GM21515 (cell line): ENCODE measurements at regions not wholly inside any gene's neighbourhood (a gene's known extent, or its start where the extent isn't known, plus 50 kb on each side); places are given as distances from the start of the nearest gene placed in this dataset.
"Not testable (repeated sequence)": the region's sequence is repeated elsewhere in the genome, so short reads cannot be mapped to it uniquely, and the experiment has no call there.

Source experiments
- ATAC-seq: cut with Tn5 transposase; IDR thresholded peaks from one replicate; pipeline ENCODE4 v1.9.1; 2021; ENCODE audit not compliant: unreplicated experiment

DNA sequence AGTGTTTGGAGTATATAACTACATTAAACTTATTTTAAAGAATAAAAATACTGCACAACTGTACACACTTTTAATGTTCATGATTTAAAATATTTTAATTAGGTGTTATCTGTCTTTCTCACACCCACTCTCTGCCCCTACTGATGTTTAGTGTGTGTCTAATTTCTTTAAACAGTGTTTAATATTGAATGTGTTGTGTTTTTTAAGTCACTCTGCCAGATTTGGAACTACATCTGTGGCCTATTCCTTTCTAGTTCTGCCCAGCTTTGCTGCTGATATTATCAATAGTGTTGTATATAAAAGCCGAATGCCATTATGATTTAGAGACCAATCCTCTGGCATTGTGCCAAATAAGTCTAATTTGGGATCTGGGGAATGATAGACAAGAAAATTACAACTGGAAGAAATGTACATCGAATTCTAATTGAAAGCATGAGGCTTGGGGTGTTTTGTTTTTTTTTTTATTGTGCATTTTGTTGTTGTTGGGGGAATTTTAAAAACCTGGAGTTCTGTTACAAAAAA lies 398.0 kb downstream of the CPS1 start:
- ATAC-seq: no peak

DNA sequence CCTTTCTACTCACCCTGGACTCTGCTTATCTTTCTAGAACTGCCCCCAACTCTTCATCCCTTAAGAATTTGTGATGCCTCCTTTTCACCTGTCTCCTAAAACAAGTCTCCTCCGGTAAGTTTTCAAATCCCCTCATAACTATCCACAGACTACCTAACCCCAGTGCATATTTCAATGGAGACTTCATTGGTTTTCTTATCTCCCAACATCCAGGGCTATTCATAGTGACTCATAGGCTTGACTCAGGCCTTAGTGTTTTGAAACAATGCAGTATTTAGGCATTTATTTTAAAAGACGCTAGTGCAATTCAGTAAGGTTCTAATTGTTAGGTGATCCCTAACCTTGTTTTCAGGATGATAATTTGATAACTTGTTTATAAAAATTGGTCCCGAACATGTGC lies 399.2 kb downstream of the CPS1 start:
- ATAC-seq: no peak

DNA sequence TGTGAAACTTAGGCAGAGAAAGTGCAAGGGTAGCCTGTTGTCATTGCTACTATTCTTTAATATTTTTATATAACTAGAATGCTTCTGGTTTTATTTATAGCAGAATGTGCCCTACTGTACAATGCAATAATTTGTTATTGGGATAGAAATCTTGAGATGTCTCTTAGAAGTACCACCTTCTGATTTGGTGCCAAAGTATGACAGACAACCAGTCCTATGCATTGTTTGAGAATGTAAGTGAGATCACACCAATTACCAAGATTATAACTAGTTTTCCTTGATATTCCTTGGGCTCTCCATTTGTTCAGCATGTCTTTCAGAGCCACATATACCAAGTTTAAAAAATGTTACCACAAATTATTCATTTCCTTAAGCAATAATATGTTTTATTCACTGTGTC lies 399.7 kb downstream of the CPS1 start:
- ATAC-seq: no peak

DNA sequence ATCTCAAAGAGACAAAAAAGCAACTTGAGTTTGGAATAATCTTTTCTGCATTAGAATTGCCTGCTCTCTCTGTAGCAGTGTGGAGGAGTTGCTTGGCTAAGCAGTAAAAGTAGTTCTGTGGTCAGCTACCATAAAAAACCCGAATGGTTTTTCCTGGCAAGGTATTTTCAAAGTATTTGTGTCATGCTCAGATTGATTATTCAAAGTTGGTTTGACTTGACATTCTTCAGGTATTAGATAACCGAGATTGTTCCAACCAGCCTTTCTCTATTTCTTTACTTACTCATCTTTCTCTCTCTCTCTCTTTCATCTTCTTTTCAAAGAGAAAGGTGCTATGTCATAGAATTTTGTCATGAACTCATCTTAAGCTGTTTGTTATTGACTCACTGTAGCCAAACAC lies 404.9 kb downstream of the CPS1 start:
- no peak for ATAC-seq

DNA sequence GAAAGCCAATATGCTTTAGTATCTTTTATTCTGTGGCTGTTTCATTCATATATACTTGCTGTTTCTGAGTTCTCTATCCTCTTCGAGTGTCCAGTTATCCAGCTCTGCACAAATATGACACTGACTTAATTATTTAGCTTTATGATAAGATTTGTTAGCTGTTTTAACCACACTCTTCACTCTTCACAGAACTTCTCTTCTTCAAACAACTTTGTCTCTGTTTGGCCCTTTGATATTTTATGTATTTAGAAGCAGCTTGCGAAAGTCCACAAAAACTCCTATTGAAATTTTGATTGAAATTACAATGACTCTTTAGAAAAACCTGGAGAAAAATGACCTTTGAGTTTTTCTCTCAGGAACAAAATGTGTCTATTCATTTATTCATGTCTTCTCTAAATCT lies 407.0 kb downstream of the CPS1 start:
- ATAC-seq: no peak

DNA sequence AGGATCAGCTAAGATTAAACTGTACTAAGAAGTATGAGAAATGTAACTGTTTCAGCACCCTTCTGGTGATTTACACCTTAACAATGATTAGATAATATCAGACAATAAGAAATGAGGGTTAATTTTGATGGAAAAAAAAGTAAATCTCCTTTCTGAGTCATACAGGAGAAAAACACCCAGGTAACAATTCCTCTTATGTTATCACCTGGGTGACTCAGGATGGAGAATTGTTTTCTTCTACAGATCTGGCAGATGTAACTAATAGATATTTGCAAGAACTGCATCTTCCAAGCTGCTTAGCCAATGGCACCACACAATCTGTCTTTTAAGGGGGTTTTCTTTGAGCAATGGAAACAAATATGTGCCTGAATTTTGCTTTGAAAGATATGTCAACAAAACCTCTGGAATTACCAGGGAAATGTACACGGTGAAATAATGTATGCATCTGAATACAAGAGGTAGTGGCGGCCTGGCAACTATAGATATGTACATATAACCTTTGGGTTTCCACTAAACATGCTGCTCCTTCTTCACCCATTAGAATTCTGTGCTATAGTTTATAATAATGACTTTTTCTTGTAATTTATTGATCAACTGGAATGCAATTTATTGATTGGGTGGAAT lies 407.9 kb downstream of the CPS1 start:
- ATAC-seq: no peak

DNA sequence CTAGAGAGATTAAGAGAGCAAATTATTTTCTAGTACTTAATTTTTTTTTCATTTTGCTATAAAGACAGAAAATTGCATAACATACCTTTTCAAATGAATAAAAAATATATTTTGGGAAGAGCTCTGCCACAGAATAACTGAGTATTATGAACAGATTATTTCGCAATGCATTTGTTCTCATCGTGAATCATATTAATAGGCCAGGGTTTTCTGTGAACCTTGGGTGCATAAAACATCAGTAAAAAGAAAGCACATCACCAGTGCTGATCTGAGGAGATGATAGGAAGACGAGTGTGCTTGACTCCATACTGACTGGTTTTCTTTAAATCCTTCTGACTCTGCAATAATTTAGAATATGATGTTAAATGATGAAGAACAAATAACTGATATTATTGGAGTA lies 409.1 kb downstream of the CPS1 start:
- ATAC-seq: no peak

DNA sequence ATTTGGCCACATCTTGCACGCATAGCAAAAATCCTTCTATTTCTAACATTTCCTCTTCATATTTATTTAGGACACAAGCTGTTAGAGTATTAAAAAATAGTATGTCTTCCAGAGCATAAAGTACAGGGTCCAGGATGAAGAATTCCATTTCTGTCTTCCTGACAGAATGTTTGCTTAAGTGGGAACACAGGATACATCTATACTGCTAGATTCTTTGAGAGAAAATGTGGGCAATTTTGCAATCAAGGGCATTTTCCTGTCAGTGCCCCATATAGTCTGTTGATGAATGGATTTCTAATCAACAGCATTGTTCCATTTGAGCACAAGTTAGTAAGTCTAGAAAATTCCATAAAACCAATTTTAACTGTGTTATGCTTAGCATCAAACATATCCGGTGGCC lies 409.9 kb downstream of the CPS1 start:
- ATAC-seq: no peak

DNA sequence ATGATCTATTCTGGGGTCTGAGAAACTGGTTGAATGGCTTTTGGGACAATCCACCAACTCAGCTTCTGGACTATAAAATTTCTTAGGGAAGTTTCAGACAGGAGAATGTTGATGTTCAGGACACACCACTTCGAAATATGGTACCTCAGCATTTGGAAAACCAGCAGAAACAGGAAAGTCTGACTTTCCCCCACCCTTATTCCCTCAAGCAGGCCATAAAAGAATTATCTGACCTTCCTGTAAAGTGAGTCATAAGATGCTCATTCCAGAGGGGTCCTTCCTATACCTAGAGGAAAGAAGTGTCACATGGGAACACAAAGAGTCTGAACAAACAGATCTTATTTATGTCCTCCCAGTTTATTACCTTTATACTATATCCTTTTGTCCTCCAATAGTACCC lies 415.0 kb downstream of the CPS1 start:
- ATAC-seq: no peak

DNA sequence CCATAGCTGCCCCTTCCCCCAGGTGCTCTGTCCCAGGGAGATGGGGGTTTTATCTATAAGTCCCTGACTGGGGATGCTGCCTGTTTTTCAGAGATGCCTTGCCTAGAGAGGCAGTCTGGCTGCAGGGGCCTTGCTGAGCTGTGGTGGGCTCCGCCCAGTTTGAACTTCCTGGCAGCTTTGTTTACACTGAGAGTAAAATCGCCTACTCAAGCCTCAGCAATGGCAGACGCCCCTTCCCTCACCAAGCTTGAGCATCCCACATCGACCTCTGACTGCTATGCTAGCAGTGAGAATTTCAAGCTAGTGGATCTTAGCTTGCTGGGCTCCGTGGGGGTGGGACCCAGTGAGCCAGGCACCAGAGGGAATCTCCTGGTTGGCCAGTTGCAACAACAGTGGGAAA lies 430.4 kb downstream of the CPS1 start:
- ATAC-seq: not testable (repeated sequence)

DNA sequence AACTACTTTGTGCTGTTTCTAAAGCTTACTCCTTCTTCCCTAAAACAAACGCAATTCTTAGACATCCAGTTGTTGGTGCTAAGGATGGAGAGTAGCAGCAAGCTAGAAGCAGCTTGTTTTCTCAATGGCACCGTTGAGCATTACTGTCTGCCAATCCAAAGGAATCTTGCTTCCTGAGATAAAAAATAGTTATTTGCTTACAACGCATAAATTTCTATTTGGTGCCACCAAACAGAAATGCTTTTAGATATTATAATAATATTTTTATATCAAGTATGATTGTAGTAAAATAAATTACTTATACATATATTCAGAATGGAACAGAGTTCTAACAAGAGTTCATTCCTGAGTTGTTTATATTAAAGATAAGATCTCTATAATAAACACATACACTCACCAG lies 434.7 kb downstream of the CPS1 start:
- no peak for ATAC-seq

DNA sequence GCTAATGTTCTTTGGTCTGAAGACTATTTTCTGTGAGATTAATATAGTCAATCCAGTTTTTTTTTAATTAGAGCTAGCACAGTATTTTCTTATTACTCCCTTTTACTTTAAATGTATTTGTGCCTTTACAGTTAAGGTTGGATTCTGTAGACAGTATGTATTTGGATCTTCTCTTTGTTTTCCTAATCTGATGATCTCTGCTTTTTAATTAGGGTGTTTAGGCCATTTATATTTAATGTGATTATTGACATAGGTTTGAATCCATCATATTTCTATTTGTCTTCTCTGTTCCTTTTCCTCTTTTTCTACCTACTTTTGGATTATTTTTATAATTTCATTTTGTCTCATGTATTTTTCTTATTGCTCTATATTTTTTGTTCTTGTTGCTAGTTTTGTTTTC lies 437.7 kb downstream of the CPS1 start:
- ATAC-seq: no peak

DNA sequence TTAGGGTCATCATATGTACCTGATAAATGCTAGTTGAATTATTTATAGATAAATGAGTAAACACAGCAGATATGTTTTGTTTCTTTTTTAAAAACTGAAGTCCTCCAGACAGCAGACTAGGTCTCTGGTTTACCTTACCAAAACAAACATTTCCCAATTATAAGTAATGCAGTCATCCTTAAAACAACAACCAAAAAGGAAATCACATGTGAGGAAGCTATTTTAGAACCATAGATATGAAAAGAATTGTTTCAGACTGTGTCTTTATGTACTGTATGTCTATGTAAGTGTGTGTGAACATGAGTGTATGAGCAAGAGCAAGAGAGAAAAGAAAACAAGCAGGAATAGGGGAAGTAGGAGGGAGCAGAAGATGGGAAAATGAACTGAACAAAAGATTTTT lies 441.0 kb downstream of the CPS1 start:
- ATAC-seq: no peak

DNA sequence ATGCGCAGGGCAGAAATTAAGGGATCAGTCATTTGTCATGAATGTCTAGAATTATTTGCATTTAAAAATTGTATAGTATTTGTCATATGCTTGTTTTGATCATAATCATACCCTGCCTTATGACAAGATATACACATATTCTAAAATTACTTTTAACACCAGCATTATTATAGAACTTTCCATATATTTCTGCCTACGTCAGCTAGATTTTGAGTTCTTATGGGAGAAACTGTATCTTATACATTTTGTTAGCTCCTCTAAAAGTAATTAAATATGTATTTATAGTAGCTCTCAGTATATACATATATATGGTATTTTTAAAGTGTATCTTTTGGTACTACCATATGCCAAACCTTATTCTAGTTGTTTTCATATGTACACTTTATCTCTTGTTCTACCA lies 441.9 kb downstream of the CPS1 start:
- ATAC-seq: no peak

DNA sequence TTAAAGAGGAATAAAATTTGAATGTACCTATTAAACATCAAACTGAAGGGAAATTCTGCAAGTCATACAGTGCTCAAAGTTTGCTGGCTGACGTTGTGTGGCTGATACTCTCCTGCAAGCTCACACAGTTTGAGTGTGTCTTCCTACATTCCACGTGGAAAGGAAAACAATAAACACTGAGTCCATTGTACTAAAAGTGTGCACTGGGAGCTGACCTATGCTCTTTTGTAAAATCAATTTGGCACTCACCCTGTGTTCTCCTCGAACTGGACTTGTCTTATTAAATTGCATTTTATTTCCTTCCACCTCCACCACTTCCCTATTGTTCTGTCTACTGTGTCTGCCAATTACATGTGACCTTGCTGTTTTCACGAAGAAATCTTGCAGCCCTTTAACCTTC lies 458.0 kb downstream of the CPS1 start:
- no peak for ATAC-seq

DNA sequence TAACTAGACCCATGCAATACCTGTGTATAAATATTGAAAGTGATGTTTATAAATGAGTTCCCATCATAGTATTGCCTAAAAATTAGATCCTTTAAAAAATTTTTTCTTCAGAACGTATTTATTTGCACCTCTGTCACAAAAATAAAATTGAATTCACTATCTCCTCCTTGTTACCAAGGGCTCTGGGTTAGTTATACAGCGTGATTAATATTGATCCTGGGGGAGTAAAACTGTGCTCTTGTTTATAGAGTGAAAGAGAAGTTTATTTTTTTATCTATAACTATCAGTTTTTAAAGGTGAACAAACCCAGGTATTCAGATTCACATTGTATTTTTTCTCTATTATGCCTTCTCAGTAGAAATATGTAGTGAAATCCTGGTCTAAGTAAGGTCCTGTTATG lies 458.5 kb downstream of the CPS1 start:
- ATAC-seq: no peak

DNA sequence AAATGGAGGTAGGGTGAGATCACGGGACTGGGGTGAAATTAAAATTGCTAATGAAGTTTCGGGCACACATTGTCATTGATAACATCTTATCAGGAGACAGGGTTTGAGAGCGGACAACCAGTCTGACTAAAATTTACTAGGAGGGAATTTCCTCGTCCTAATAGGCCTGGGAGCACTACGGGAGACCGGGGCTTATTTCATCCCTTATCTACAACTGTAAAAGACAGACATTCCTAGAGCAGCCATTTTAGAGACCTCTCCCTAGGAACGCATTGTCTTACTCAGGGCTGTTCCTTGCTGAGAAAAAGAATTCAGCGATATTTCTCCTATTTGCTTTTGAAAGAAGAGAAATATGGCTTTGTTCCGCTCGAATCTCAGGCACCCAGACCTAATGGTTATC lies 468.7 kb downstream of the CPS1 start:
- not testable (repeated sequence) for ATAC-seq

DNA sequence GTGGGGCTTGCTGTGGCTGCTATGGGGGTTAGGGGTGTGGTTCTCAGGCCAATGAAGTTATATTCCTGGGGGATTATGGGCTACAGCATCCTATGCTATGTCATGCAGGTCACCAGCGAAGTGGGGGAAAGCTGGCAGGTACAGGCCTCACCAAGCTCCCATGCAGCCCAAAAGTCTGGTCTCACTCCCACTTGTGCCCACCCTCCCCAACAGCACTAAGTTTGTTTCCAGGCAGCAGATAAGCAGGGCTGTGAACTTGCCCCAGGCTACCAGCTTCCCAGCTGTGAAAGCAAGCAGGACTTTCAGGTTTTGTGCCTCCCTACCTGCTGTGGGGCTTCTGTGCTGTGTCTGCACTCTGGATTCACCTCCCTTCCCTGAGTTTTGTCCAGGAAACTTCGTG lies 469.7 kb downstream of the CPS1 start:
- ATAC-seq: no peak

DNA sequence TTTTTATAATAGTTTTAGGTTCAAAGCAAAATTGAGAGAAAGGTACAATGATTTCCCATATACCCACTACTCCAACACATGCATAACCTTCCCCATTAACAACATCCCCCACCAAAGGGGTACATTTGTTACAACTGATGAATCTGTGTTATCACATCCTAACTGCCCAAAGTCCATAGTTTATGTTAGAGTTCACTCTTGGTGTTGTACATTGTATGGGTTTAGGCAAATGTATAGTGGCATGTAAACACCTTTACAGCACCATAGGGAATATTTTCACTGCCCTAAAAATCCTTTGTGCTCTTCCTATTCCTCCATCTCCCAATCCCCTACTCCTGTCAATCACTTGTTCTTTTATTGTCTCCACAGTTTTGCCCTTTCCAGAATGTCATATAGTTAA lies 471.6 kb downstream of the CPS1 start:
- no peak for ATAC-seq

DNA sequence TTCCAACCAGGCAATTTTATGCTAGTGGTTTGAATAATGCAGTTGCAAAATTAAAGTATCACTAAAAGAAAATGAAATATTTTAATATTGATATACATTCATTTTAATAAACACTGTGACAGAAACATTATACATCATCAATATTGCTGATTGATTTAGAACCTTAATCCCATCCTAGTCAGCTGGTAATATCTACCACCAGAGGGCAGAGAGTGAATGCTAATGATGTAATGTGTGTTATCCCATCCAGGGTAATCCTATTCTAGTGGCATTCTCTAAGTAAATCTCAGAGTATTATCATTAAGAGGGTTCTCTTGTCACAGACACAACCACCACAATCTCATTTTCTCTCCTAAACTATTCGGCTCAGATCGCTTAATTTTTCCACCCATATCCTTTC lies 477.4 kb downstream of the CPS1 start:
- no peak for ATAC-seq

DNA sequence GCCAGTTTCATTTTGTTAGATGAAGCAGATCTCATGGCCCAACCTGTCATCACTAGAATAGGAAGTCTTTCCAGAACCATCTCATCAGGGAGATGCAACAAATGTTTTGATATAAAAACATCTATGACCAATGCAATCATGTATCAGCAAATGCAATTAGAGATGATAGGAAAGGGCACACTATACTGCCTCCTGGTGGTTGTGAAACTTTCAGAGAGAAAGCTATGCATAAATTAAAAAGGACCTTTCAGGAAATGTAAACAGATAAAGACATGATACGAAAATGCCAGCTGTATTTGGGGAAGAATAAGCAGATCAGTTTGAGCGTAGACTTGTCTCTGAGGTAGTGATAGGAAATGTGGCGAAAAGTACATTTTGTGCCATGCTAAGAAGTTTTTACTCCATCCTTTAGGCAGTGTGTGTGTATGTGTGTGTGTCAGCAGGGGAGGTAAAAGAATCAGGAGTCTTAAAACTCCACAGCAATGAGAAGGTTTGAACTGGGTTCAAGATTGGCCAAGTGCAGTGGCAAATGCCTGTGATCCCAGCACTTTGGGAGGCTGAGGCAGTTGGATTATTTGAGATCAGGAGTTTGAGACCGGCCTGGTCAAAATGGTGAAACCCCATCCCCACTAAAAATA lies 479.3 kb downstream of the CPS1 start:
- no peak for ATAC-seq

DNA sequence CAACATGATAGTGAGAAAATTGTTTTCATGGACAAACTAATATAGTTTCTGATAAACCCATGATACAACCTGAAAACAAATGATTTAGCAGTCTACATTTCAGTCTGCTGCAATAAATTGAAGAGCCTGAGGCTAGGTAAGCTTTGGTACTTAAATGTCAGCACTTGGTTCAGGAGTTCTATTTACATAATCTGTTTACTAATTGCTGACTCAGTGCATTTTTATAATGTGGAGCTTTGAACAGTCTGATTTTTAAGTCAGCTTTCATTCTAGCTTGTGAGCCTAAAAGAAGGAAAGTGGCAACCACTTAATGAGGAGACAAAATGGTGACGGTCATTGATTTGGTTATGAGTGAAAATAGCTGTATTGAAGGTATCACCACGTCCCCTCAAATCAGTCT lies 488.6 kb downstream of the CPS1 start:
- no peak for ATAC-seq
